ENCODE measurements at regions not wholly inside any gene's neighbourhood (a gene's known extent, or its start where the extent isn't known, plus 50 kb on each side); places are given as distances from the start of the nearest gene placed in this dataset.
A peak's percentile ranks its signal among the peaks of the same experiment; 100 is the strongest.
"Not testable (repeated sequence)": the region's sequence is repeated elsewhere in the genome, so short reads cannot be mapped to it uniquely, and the experiment has no call there.

GRCh38 chr10:30701451-30702173, 72.1 kb upstream of the LYZL2 start:
- DNase-seq (ENCODE audit: low read depth, low spot score) = peak; percentile 26

GRCh38 chr10:30697806-30698205, 68.3 kb upstream of the LYZL2 start:
- DNase-seq (ENCODE audit: low read depth, low spot score) = no peak

GRCh38 chr10:30697221-30697620, 67.7 kb upstream of the LYZL2 start:
- DNase-seq (ENCODE audit: low read depth, low spot score) = not testable (repeated sequence)

- not testable (repeated sequence) for DNase-seq (ENCODE audit: low read depth, low spot score)
Observed at GRCh38 chr10:30696416-30697185, 67.0 kb upstream of the LYZL2 start.

- not testable (repeated sequence) for DNase-seq (ENCODE audit: low read depth, low spot score)
Observed at GRCh38 chr10:30695481-30696236, 66.1 kb upstream of the LYZL2 start.

DNA sequence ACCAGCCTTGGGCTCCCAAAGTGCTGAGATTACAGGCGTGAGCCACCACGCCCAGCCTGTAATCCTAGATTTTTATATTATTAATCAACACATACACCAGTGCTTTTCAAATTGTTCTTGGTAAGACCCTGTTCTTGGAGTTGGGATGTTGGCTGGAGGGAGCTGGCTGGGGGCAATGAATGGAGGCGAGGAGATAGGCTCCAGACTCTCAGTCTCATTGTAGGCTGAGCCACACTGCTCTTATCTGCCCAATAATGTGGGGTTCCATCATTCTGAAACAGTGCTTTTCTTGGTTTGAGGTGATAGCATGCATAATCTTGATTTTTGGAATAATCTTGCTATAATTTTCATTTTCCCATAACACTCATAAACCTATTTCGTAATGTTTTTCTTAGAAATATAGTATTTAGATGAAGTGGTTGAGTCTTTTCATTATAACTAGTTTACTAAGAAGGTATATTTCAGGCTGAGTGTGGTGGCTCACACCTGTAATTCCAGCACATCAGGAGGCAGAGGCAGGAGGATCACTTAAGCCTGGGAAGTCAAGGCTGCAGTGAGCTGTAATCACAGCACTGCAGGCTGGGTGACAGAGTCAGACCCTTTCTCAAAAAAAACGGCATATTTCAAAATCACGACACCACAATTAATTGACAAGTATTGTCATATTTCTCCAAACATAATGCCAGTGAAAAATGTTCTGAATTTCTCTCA, 65.1 kb upstream of the LYZL2 start:
- no peak for DNase-seq (ENCODE audit: low read depth, low spot score)

DNA sequence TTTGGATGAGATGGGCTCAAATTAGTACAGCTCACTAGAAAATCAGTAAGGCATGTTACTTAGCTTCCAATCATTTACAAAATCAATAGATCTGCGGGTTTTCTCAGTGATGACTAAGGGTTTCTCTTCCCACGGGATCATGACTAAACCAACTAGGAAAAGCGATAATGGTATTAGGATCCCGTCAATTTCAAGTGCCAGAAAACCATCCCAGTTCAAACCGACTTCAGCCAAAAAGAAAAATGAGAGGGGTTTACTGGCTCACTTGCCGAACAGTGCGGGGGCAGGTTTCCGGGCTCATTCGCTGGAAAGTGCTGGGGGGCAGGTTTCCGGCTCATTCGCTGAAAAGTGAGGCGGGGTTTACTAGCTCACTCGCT, 62.1 kb upstream of the LYZL2 start:
- no peak for DNase-seq (ENCODE audit: low read depth, low spot score)

- DNase-seq (ENCODE audit: low read depth, low spot score) = not testable (repeated sequence)
Observed at GRCh38 chr10:30690948-30691638, 61.5 kb upstream of the LYZL2 start.

- DNase-seq (ENCODE audit: low read depth, low spot score) = no peak
Observed at GRCh38 chr10:30688456-30688855, 58.9 kb upstream of the LYZL2 start.

DNA sequence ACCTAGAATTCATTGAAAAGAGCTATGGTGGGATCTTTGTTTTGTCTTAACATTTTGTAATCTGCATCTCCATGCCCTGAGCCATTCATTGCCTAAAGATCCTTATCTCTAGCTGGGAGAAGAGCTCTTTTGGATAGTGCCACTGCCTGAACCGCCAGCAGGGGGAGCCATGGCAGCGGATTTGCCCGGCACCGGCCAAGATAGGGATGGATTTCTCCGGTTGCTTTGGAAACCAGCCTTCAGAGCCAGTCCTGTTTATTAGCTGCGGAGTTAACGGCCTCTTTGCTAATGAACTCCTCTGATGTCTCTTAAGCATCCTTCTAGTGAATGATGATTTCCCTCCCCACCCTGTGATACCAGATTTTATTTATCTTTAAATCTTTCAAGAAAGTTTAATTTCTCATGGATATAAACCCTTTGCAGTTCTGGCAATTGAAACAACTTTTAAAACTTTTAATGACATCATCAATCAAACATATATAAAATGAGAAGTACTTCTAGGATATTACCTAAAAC, 58.2 kb upstream of the LYZL2 start:
- DNase-seq (ENCODE audit: low read depth, low spot score) = no peak

- DNase-seq (ENCODE audit: low read depth, low spot score) = no peak
Observed at GRCh38 chr10:30686708-30687107, 57.2 kb upstream of the LYZL2 start.

GRCh38 chr10:30683496-30683895, 53.9 kb upstream of the LYZL2 start:
- DNase-seq (ENCODE audit: low read depth, low spot score) = no peak

- DNase-seq (ENCODE audit: low read depth, low spot score) = peak; percentile 33
Observed at GRCh38 chr10:30682377-30683199, 53.0 kb upstream of the LYZL2 start.

GRCh38 chr10:30680908-30681307, 51.4 kb upstream of the LYZL2 start:
- no peak for DNase-seq (ENCODE audit: low read depth, low spot score)

Measured in brain pericyte (primary cell).